PC-3 (cell line): ENCODE measurements at regions not wholly inside any gene's neighbourhood (a gene's known extent, or its start where the extent isn't known, plus 50 kb on each side); places are given as distances from the start of the nearest gene placed in this dataset.
"Not testable (repeated sequence)": the region's sequence is repeated elsewhere in the genome, so short reads cannot be mapped to it uniquely, and the experiment has no call there.

Experiments
- ATAC-seq: fragments of 200-7000 bp; cut with Tn5 transposase; 2 replicates; pipeline ENCODE4 v1.9.1; 2020; ENCODE audit warnings: mild to moderate bottlenecking, moderate library complexity
- BruUV-seq: library from RNA; stranded (reverse); fragments of 400-500 nt; replicated peaks from 2 replicates; lab custom pipeline; 2021; lab: Mats Ljungman, UMichigan
- CTCF ChIA-PET: fragments of 300-600 bp; sonication (Branson Sonifier 250); formaldehyde crosslinking; loops from one replicate; lab custom pipeline; 2022; ENCODE audit warnings: antibody characterized with exemption; lab: Charles Lee
- POLR2A ChIA-PET: fragments of 300-600 bp; sonication (Branson Sonifier 250); formaldehyde crosslinking; loops from one replicate; lab custom pipeline; 2022; ENCODE audit warnings: antibody characterized with exemption; ENCODE audit not compliant: unreplicated experiment; lab: Charles Lee
- DNase-seq: peaks from one replicate; pipeline ENCODE4 v3.0.0-alpha.2; 2015
- H2AFZ ChIP-seq: fragments of 300-600 bp; sonication (generic); 2 replicates; pipeline ENCODE4 v1.6.0; 2016; ENCODE audit warnings: antibody characterized with exemption, low read length
- H3F3A ChIP-seq: fragments of 300-600 bp; sonication (generic); one replicate; pipeline ENCODE4 v1.6.0; 2017; ENCODE audit warnings: antibody characterized with exemption, low read length, control low read depth, mild to moderate bottlenecking; ENCODE audit not compliant: unreplicated experiment
- H3K27ac ChIP-seq: fragments of 300-600 bp; sonication (generic); 2 replicates; pipeline ENCODE4 v1.5.1; 2016; ENCODE audit warnings: mild to moderate bottlenecking, low read length
- H3K27me3 ChIP-seq: fragments of 300-600 bp; sonication (generic); 2 replicates; pipeline ENCODE4 v1.6.1; 2016; ENCODE audit warnings: low read length, mixed read lengths
- H3K36me3 ChIP-seq: fragments of 300-600 bp; sonication (generic); 2 replicates; pipeline ENCODE4 v1.6.1; 2016; ENCODE audit warnings: low read depth, mixed run types, low read length, mixed read lengths
- H3K4me1 ChIP-seq: fragments of 300-600 bp; sonication (generic); 2 replicates; pipeline ENCODE4 v1.5.1; 2016; ENCODE audit warnings: low read length; ENCODE audit not compliant: insufficient read depth
- H3K4me2 ChIP-seq: fragments of 300-600 bp; sonication (generic); 2 replicates; pipeline ENCODE4 v1.6.0; 2016; ENCODE audit warnings: low read length
- H3K4me3 ChIP-seq: fragments of 300-600 bp; sonication (generic); 2 replicates; pipeline ENCODE4 v1.5.1; 2016; ENCODE audit warnings: mild to moderate bottlenecking, low read length, mixed read lengths
- H3K79me2 ChIP-seq: fragments of 300-600 bp; sonication (generic); 2 replicates; pipeline ENCODE4 v1.6.1; 2017; ENCODE audit warnings: low read length, mixed read lengths
- H3K9ac ChIP-seq: fragments of 300-600 bp; sonication (generic); 2 replicates; pipeline ENCODE4 v1.6.0; 2016; ENCODE audit warnings: mild to moderate bottlenecking, low read length
- H3K9me2 ChIP-seq: fragments of 300-600 bp; sonication (generic); replicated peaks from 2 replicates; pipeline ENCODE4 v1.6.1; 2016; ENCODE audit warnings: mixed run types, low read length, mixed read lengths
- H3K9me3 ChIP-seq: fragments of 300-600 bp; sonication (generic); 2 replicates; pipeline ENCODE4 v1.6.1; 2016; ENCODE audit warnings: low read length, mixed read lengths
- H4K20me1 ChIP-seq: fragments of 300-600 bp; sonication (generic); 2 replicates; pipeline ENCODE4 v1.6.1; 2016; ENCODE audit warnings: low read length, mixed read lengths
- CTCF ChIP-seq: fragments of 300-600 bp; sonication (generic); conservative IDR thresholded peaks from 2 replicates; pipeline ENCODE4 v1.5.1; 2017; ENCODE audit warnings: antibody characterized with exemption, low read depth, mild to moderate bottlenecking, low read length
- EZH2 ChIP-seq: fragments of 300-600 bp; sonication (generic); IDR thresholded peaks from one replicate; pipeline ENCODE4 v1.6.1; 2017; ENCODE audit warnings: antibody characterized with exemption, mild to moderate bottlenecking, low read length; ENCODE audit not compliant: unreplicated experiment
- EZH2phosphoT487 ChIP-seq: fragments of 300-600 bp; sonication (generic); IDR thresholded peaks from 2 replicates; pipeline ENCODE4 v1.6.1; 2018; ENCODE audit warnings: mild to moderate bottlenecking, antibody characterized with exemption, low read length, borderline replicate concordance
- intact Hi-C: fragments of 100-400 bp; cut with micrococcal nuclease; formaldehyde crosslinking; loops from 2 replicates; pipeline ENCODE4 v1.9.0; 2023

GRCh38 chr2:242059566-242059965 lies 190.0 kb downstream of the RTP5 start:
- no peaks in the 10 kb centered on the region for H3K9me3 ChIP-seq
- H3K9ac ChIP-seq, result no peak overlapping the region
- H3K4me1 ChIP-seq, result no peaks in the 10 kb centered on the region
- no peaks in the 10 kb centered on the region for H4K20me1 ChIP-seq
- POLR2A ChIA-PET, result interaction anchor here (0.6 kb wide), 1 partner anchor 20 kb away, joined by 4 read pairs; no protein-coding TSS in a partner anchor
- H3K36me3 ChIP-seq, result no peaks in the 10 kb centered on the region
- no peaks in the 10 kb centered on the region for H3K9me2 ChIP-seq
- H3K27me3 ChIP-seq, result peaks cover 50% of the 10 kb centered on the region
- CTCF ChIA-PET, result no interaction called here
- ATAC-seq, result no peak
- no peak for TF ChIP-seq EZH2
- no peak for TF ChIP-seq EZH2phosphoT487
- no peak for TF ChIP-seq CTCF
- no TSS peak for BruUV-seq
- H3K79me2 ChIP-seq, result no peaks in the 10 kb centered on the region
- no peak overlapping the region for H3K4me3 ChIP-seq
- H3F3A ChIP-seq, result no peaks in the 10 kb centered on the region
- intact Hi-C loops, result no loop called here
- no peak overlapping the region for H2AFZ ChIP-seq
- no peak for DNase-seq
- H3K27ac ChIP-seq, result no peak overlapping the region
- no peak overlapping the region for H3K4me2 ChIP-seq

DNA sequence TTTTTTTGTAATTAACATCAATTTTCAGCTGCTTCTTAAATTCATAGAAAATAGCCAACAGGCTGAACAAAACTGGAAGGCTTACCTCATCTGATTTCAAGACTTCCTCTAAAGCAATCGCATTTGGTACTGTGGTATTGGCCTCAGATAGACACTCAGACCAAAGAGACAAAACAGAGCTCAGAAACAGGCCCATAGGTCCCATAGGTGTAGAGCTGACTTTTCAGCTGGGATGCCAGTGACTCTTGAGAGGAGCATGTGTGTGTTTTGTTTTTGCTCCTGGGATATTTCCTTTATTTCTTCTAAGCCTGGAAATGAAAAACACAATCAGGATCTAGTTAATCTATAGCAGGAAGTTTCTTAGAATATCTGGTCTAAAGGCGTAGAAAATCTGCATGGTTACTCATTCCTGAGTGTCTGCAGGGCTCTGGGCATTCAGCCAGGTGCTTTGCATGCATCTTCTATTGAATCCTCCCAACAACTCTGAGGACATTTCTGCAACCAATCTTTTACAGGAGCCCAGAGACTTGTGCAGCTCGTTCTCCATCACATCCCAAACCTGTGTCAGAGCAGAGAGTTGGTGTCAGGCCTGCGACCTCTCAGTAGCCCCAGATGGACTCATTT lies 190.8 kb downstream of the RTP5 start:
- Histone ChIP-seq H3K27ac (no peak overlapping the region), H3K27me3 (peaks cover 47% of the 10 kb centered on the region), H3K36me3 (no peaks in the 10 kb centered on the region), H3K4me3 (no peak overlapping the region), H2AFZ (no peak overlapping the region), H3K4me2 (no peak overlapping the region), H4K20me1 (no peaks in the 10 kb centered on the region), H3K9me2 (no peaks in the 10 kb centered on the region), H3K79me2 (no peaks in the 10 kb centered on the region), H3K4me1 (no peaks in the 10 kb centered on the region), H3K9me3 (no peaks in the 10 kb centered on the region), H3F3A (no peaks in the 10 kb centered on the region), H3K9ac (no peak overlapping the region)
- ChIA-PET POLR2A (interaction anchor here (0.6 kb wide), 1 partner anchor 21 kb away, joined by 4 read pairs; no protein-coding TSS in a partner anchor), CTCF (no interaction called here)
- ATAC-seq, result peak; percentile 50; the same call in 1 of the 2 replicates
- TF ChIP-seq EZH2phosphoT487 (no peak), EZH2 (no peak), CTCF (no peak)
- intact Hi-C loops, result no loop called here
- peak; percentile 63 for DNase-seq
- BruUV-seq, result no TSS peak

GRCh38 chr2:242061930-242062329 lies 192.4 kb downstream of the RTP5 start:
- CTCF ChIA-PET, H3K4me2 ChIP-seq, DNase-seq, intact Hi-C loops, H3K9me3 ChIP-seq, H3K4me1 ChIP-seq, H3K79me2 ChIP-seq, POLR2A ChIA-PET, H3K9me2 ChIP-seq, ATAC-seq, H3F3A ChIP-seq, H3K4me3 ChIP-seq, H4K20me1 ChIP-seq, BruUV-seq, H2AFZ ChIP-seq, H3K27ac ChIP-seq, H3K9ac ChIP-seq, H3K36me3 ChIP-seq: not testable (repeated sequence)
- peaks cover 37% of the 10 kb centered on the region for H3K27me3 ChIP-seq
